22Rv1 (cell line): ENCODE measurements at regions not wholly inside any gene's neighbourhood (a gene's known extent, or its start where the extent isn't known, plus 50 kb on each side); places are given as distances from the start of the nearest gene placed in this dataset.
A peak's percentile ranks its signal among the peaks of the same experiment; 100 is the strongest.

Experiments
- H3K27ac ChIP-seq: fragments of 450-650 bp; 2 replicates; pipeline ENCODE4 v1.5.1; 2017
- ZFX ChIP-seq: fragments of 450-650 bp; IDR thresholded peaks from 2 replicates; pipeline ENCODE4 v1.6.1; 2017; ENCODE audit warnings: antibody characterized with exemption, borderline replicate concordance
- TF ChIP-seq, protein P1 (sequence below): fragments of 450-650 bp; IDR thresholded peaks from 2 replicates; pipeline ENCODE4 v1.5.1; 2017; ENCODE audit warnings: mild to moderate bottlenecking

DNA sequence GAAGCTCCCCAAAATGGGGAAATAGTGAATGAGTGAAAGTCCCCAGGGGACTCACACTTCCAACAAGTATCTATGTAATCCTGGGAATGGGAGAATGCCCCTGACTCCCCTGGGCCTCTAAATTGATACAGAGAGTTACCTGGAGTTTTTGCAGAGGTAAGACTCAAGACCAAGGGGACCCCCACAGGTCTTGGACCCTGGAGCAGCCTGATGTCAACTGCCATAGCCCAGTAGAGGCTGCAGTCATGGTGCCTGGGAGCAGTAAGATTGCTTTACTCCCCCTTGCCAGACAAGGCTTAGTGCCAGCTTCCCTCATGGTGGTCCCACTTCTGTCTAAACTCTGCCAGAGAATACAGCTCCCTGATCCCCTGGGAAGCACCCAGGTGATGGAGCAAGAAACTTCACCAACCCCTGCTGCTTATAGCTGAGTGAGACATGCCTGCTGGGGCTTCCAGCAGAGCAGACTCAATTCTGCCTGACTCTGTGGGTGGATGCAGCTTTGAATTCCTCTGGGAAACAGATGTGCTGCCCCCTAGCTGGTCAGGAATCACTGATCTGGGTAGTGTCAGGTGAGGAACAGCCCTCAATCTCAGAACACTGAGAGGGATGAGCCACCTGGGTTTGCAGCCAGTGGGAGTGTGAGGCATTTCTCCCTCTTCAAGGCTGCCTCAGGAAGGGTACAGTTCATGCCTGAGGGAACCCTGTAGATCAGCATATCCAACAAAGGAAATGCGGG lies 485.9 kb downstream of the NSUN3 start:
- TF ChIP-seq ZFX, result no peak
- TF ChIP-seq, protein P1, sequence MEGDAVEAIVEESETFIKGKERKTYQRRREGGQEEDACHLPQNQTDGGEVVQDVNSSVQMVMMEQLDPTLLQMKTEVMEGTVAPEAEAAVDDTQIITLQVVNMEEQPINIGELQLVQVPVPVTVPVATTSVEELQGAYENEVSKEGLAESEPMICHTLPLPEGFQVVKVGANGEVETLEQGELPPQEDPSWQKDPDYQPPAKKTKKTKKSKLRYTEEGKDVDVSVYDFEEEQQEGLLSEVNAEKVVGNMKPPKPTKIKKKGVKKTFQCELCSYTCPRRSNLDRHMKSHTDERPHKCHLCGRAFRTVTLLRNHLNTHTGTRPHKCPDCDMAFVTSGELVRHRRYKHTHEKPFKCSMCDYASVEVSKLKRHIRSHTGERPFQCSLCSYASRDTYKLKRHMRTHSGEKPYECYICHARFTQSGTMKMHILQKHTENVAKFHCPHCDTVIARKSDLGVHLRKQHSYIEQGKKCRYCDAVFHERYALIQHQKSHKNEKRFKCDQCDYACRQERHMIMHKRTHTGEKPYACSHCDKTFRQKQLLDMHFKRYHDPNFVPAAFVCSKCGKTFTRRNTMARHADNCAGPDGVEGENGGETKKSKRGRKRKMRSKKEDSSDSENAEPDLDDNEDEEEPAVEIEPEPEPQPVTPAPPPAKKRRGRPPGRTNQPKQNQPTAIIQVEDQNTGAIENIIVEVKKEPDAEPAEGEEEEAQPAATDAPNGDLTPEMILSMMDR, result no peak
- H3K27ac ChIP-seq, result no peak overlapping the region

DNA sequence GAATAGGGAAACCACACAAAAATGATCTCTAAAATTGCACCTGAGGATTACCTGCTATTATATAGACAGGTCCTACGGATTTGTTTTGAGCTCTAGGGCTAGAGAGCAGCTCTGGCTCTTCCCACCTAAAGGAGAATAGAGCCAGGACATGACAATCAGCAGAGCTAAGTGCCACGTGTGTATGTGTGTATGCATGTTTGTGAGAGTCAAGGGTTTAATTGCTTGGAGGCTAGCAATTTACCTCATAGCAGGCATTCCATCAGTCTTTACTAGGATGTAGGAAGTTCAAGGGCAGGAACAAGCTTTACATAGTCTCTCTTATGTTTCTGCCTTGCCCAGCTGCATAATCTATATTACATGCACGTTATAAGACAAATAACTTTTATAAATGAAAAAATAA lies 498.2 kb downstream of the NSUN3 start:
- no peak overlapping the region for H3K27ac ChIP-seq
- no peak for TF ChIP-seq ZFX
- TF ChIP-seq, protein P1, result no peak

DNA sequence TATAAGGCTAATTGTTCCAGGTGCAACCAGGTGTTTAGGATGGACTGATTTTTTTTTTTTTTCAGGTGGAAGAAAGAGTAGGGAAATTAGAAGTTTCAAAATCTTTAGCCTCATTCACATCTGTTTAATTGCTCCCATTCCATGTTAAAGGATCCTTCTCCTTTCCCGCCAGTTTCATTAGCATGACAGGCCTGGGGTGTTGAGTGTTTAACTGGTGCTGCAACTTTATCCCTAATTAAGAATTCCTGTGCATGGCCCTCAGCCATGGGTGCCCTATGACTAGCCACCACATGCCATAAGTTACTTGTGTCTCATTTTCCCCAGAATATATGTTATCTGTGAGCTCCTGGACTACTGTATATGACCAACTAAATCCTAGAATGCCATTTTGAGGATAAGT lies 501.4 kb downstream of the NSUN3 start:
- no peak overlapping the region for H3K27ac ChIP-seq
- TF ChIP-seq, protein P1, result no peak
- no peak for TF ChIP-seq ZFX

DNA sequence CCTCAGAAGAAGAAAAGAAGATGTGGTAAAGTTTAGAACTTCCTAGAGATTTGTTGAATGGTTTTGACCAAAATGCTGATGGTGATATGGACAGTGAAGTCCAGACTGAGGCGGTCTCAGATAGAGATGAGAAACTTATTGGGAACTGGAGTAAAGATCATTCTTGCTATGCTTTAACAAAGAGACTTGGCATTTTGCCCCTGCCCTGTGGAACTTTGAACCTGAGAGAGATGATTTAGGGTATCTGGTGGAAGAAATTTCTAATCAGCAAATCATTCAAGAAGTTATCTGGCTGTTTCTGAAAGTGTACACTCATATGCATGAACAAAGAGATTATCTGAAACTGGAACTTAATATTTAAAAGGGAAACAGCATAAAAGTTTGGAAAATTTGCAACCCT lies 505.2 kb downstream of the NSUN3 start:
- TF ChIP-seq, protein P1, result no peak
- TF ChIP-seq ZFX, result no peak
- H3K27ac ChIP-seq, result no peak overlapping the region

DNA sequence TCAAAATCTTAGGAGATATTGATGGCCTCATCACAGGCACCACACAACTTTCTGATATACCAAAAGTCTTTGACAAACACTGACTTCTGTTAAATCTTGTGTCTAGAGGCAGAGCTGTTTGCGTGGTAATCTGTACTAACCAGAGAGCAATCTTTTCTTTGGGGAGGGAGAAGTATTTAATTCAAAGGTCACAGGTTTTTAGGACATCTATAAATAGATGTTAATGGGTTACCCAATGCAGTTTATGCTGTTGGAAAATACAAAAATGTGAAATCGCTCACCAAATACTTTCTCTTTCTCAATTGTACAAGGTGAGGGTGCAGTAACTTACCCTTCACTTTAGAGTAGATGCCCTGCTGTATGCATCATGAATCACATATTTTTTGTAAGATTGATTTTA lies 510.5 kb downstream of the NSUN3 start:
- no peak overlapping the region for H3K27ac ChIP-seq
- no peak for TF ChIP-seq ZFX
- TF ChIP-seq, protein P1, result no peak

DNA sequence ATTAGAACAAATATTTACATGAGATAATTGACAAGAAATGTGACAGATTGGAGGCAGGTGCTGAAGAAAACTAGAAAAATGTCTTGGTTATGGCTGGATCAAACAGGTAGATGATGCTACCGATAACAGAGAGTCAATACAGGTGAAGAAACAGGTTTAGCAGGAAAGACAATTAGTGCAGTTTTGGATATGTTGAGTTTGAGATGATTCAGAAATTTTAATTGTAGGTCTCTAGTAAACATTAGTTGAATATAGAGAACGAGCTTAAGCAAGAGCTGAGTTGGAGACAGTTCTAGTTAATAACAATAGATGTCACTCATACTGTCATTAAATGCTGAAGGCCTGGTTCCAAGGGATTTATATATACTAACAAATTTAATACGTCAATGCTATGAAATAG lies 524.4 kb downstream of the NSUN3 start:
- TF ChIP-seq, protein P1, result no peak
- no peak for TF ChIP-seq ZFX
- H3K27ac ChIP-seq, result peak overlapping the region; percentile 26

DNA sequence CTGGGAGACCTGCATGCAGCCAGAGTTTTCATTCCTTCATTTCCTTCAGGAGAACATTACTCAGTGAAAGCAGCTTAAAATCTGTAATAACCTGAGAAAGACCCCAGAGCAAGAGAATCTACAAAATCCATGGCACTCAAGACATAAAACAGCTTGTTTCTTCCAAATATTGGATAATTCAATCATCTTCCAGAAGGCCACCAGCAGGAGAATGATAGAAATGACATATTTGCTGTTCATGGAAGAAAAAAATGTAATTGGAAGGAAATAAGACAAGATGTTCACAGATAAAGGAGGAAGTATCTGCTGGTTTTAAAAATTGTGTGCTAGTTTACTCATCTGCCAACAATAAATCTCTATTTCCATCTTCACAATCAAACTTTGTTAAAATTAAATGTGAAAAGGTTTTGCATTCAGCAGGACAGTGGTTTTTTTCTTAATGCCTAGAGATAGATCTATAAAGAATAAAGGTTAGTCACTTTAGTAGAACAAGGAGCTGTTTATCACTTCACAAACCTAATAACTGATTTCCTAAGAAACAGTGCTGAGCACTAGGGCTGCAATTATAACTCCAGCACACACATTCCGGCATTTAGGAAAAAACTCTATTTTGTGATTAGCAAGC lies 530.8 kb downstream of the NSUN3 start:
- TF ChIP-seq, protein P1, result no peak
- no peak for TF ChIP-seq ZFX
- H3K27ac ChIP-seq, result no peak overlapping the region
